ENCODE measurements at regions not wholly inside any gene's neighbourhood (a gene's known extent, or its start where the extent isn't known, plus 50 kb on each side); places are given as distances from the start of the nearest gene placed in this dataset.
"Not testable (repeated sequence)": the region's sequence is repeated elsewhere in the genome, so short reads cannot be mapped to it uniquely, and the experiment has no call there.

DNA sequence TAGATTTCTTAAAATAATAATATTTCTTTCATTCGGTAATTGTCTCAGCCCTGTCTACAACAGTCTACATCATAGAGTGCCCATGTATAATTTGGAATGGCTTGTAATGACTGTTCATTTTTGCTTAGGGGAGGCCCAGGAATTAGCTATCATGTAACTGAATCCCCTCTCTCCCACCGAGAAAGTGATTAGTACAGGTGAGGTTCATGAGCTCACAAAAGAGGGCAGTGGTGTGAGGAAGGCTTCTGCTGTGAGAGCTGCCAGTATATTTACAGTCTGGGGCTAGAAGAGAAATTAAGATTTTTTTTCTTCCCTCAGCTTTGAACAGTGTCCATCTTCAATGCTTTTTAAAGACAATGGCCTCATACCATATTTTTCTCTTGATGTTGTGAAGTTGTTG is 340.7 kb downstream of the ADGRL2 start:
- Histone ChIP-seq H3K36me3 (ENCODE audit: insufficient read depth, low read length) (no peaks in the 10 kb centered on the region), H3K27ac (no peak overlapping the region), H3K9me3 (ENCODE audit: low read depth, low read length) (no peaks in the 10 kb centered on the region), H3K4me3 (no peak overlapping the region), H3K9ac (ENCODE audit: insufficient read length) (no peak overlapping the region)
- no peak for DNase-seq (ENCODE audit: low read depth, low spot score)
- TF ChIP-seq FOXP2 (optimal IDR thresholded peaks at IDR 0.05; ENCODE audit: control extremely low read depth, extremely low read length, insufficient read depth) (no peak), POLR2AphosphoS5 (IDR thresholded peaks at IDR 0.05; ENCODE audit: borderline replicate concordance, low read depth, low read length) (no peak), EZH2 (IDR thresholded peaks at IDR 0.05) (no peak)

- Histone ChIP-seq H3K9ac (ENCODE audit: insufficient read length) (no peak overlapping the region), H3K27ac (no peak overlapping the region), H3K9me3 (ENCODE audit: low read depth, low read length) (no peaks in the 10 kb centered on the region), H3K4me3 (no peak overlapping the region), H3K36me3 (ENCODE audit: insufficient read depth, low read length) (no peaks in the 10 kb centered on the region)
- no peak for DNase-seq (ENCODE audit: low read depth, low spot score)
- TF ChIP-seq EZH2 (IDR thresholded peaks at IDR 0.05), result no peak
- TF ChIP-seq FOXP2 (optimal IDR thresholded peaks at IDR 0.05; ENCODE audit: control extremely low read depth, extremely low read length, insufficient read depth), result no peak
- TF ChIP-seq POLR2AphosphoS5 (IDR thresholded peaks at IDR 0.05; ENCODE audit: borderline replicate concordance, low read depth, low read length), result no peak
Measured at GRCh38 chr1:82139751-82140468, 339.2 kb downstream of the ADGRL2 start.

GRCh38 chr1:82136351-82136750 is 335.6 kb downstream of the ADGRL2 start:
- H3K4me3 ChIP-seq; H3K27ac ChIP-seq; H3K36me3 ChIP-seq (ENCODE audit: insufficient read depth, low read length); H3K9ac ChIP-seq (ENCODE audit: insufficient read length); H3K9me3 ChIP-seq (ENCODE audit: low read depth, low read length); DNase-seq (ENCODE audit: low read depth, low spot score): not testable (repeated sequence)

DNA sequence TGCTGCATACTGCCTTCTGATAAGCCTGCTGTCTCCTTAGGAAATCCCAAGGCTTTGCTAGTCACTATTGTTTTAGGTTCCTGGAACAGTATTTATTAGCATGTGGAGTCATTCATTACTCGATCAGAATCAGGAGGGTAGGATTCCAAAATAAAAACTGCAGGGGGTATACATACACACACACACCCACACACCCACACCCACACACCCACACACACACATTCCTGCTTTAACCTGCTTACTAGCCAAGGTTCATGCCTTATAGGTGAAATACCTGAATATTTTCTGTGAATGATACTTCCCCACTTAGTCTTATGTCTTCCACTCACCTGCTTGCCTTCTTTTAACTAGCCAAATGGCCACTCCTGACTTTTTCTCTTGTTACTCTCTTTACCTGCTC is 325.1 kb downstream of the ADGRL2 start:
- Histone ChIP-seq H3K4me3 (no peak overlapping the region), H3K36me3 (ENCODE audit: insufficient read depth, low read length) (no peaks in the 10 kb centered on the region), H3K9ac (ENCODE audit: insufficient read length) (no peak overlapping the region), H3K9me3 (ENCODE audit: low read depth, low read length) (no peaks in the 10 kb centered on the region), H3K27ac (no peak overlapping the region)
- TF ChIP-seq POLR2AphosphoS5 (IDR thresholded peaks at IDR 0.05; ENCODE audit: borderline replicate concordance, low read depth, low read length), result no peak
- no peak for DNase-seq (ENCODE audit: low read depth, low spot score)

GRCh38 chr1:82125119-82125518 is 324.4 kb downstream of the ADGRL2 start:
- H3K9me3 ChIP-seq (ENCODE audit: low read depth, low read length), result no peaks in the 10 kb centered on the region
- H3K36me3 ChIP-seq (ENCODE audit: insufficient read depth, low read length), result no peaks in the 10 kb centered on the region
- H3K4me3 ChIP-seq, result no peak overlapping the region
- TF ChIP-seq POLR2AphosphoS5 (IDR thresholded peaks at IDR 0.05; ENCODE audit: borderline replicate concordance, low read depth, low read length) (no peak), EZH2 (IDR thresholded peaks at IDR 0.05) (no peak), FOXP2 (optimal IDR thresholded peaks at IDR 0.05; ENCODE audit: control extremely low read depth, extremely low read length, insufficient read depth) (no peak)
- H3K27ac ChIP-seq, result no peak overlapping the region
- H3K9ac ChIP-seq (ENCODE audit: insufficient read length), result no peak overlapping the region
- no peak for DNase-seq (ENCODE audit: low read depth, low spot score)

GRCh38 chr1:82121421-82121820 is 320.7 kb downstream of the ADGRL2 start:
- Histone ChIP-seq H3K36me3 (ENCODE audit: insufficient read depth, low read length) (no peaks in the 10 kb centered on the region), H3K9ac (ENCODE audit: insufficient read length) (no peak overlapping the region), H3K27ac (no peak overlapping the region), H3K4me3 (no peak overlapping the region), H3K9me3 (ENCODE audit: low read depth, low read length) (no peaks in the 10 kb centered on the region)
- no peak for DNase-seq (ENCODE audit: low read depth, low spot score)
- no peak for TF ChIP-seq EZH2 (IDR thresholded peaks at IDR 0.05)
- no peak for TF ChIP-seq POLR2AphosphoS5 (IDR thresholded peaks at IDR 0.05; ENCODE audit: borderline replicate concordance, low read depth, low read length)
- TF ChIP-seq FOXP2 (optimal IDR thresholded peaks at IDR 0.05; ENCODE audit: control extremely low read depth, extremely low read length, insufficient read depth), result no peak

DNA sequence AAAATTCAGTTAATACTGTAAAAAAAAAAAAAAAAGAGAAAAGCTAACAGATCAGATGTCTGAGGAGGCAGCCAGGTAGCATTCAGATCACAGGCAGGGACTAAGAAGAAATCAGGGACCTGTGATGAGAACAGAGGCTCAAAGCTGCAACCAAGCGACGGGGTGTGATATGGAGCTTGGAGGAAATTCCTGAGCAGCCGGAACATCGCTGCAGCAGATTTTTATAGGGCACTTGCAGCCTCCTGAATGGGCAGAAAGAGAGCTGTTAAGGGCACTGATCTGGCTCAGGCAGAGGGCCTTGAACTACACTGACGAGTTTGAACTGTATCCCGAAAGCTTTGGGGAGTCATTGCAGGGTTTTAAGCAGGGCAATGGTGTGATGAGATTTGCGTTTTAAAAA is 315.4 kb downstream of the ADGRL2 start:
- no peak overlapping the region for H3K9ac ChIP-seq (ENCODE audit: insufficient read length)
- H3K9me3 ChIP-seq (ENCODE audit: low read depth, low read length), result no peaks in the 10 kb centered on the region
- H3K4me3 ChIP-seq, result no peak overlapping the region
- no peaks in the 10 kb centered on the region for H3K36me3 ChIP-seq (ENCODE audit: insufficient read depth, low read length)
- no peak for DNase-seq (ENCODE audit: low read depth, low spot score)
- no peak for TF ChIP-seq EZH2 (IDR thresholded peaks at IDR 0.05)
- TF ChIP-seq POLR2AphosphoS5 (IDR thresholded peaks at IDR 0.05; ENCODE audit: borderline replicate concordance, low read depth, low read length), result no peak
- no peak for TF ChIP-seq FOXP2 (optimal IDR thresholded peaks at IDR 0.05; ENCODE audit: control extremely low read depth, extremely low read length, insufficient read depth)
- no peak overlapping the region for H3K27ac ChIP-seq

DNA sequence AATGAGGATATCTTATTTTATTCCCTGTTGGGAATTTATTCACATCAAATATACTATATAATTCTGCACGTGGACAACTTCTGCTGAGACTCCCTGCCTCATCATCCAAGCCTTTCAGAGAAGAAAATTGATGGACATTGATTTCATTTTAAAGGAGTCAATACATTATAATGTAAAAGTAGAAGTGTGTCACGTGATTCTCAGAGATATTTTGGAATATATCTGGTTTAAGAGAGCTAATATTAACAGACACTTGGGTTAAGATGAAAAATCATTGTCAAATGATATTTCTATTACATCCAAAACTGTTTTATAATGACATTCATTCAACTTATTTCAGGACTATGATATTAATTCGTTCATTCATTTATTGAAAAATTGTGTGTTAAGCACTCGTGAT is 314.2 kb downstream of the ADGRL2 start:
- Histone ChIP-seq H3K4me3 (no peak overlapping the region), H3K9me3 (ENCODE audit: low read depth, low read length) (no peaks in the 10 kb centered on the region), H3K9ac (ENCODE audit: insufficient read length) (no peak overlapping the region), H3K27ac (no peak overlapping the region), H3K36me3 (ENCODE audit: insufficient read depth, low read length) (no peaks in the 10 kb centered on the region)
- no peak for DNase-seq (ENCODE audit: low read depth, low spot score)
- TF ChIP-seq EZH2 (IDR thresholded peaks at IDR 0.05) (no peak), FOXP2 (optimal IDR thresholded peaks at IDR 0.05; ENCODE audit: control extremely low read depth, extremely low read length, insufficient read depth) (no peak), POLR2AphosphoS5 (IDR thresholded peaks at IDR 0.05; ENCODE audit: borderline replicate concordance, low read depth, low read length) (no peak)

All from SK-N-MC (cell line).